ENCODE measurements at regions not wholly inside any gene's neighbourhood (a gene's known extent, or its start where the extent isn't known, plus 50 kb on each side); places are given as distances from the start of the nearest gene placed in this dataset.
"Not testable (repeated sequence)": the region's sequence is repeated elsewhere in the genome, so short reads cannot be mapped to it uniquely, and the experiment has no call there.

DNA sequence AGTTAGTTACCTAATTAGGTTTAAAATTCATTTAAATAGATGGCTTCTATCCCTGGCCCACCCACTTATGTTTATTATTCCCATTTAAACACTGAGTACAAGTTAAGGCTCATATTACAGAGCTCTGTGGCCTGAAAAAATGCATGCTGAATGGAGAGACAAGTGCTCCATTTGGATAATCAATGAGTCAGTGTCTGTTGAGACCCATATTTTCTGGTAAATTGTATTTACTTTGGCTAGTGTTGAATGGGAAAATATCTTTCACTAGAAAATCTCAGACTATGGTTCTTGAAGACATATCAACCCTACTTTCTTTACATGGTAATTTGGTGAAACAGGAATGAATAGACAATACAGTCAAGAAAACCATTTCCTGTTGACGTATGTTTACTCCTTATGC is 356.0 kb downstream of the S1PR1 start:
- no peak for DNase-seq

DNA sequence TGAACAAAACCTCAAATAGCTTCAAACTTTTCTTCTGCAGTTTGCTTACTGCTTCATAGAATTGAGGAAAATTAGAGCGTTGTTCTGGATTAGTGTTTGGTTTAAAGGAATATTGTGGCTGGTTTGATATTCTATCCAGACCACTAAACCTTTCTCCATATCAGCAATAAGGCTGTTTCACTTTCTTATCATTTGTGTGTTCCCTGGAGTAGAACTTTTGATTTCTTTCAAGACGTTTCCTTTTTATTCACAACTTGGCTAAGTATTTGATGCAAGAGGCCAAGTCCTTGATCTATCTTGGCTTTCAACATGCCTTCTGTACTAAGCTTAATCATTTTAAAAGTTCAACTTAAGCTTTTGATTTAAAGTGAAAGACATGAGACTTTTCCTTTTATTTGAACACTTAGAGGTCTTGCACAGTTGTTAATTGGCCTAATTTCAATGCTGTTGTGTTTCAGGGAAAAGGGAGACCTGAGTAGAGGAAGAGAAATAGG is 359.1 kb downstream of the S1PR1 start:
- DNase-seq: no peak

DNA sequence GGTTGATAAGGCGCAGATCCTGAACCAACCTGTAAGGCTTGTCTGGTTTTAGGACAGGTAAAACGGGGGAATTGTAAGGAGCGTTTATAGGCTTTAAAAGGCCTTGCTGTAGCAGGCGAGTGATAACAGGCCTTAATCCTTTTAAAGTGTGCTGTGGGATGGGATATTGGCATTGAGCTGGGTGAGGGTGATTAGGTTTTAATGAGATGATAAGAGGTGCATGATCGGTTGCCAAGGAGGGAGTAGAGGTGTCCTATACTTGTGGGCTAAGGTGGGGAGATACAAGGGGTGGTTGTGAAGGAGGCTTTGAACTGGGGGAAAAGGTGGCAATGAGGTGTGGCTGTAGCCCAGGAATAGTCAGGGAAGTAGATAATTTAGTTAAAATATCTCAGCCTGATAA is 363.8 kb downstream of the S1PR1 start:
- DNase-seq: not testable (repeated sequence)

DNA sequence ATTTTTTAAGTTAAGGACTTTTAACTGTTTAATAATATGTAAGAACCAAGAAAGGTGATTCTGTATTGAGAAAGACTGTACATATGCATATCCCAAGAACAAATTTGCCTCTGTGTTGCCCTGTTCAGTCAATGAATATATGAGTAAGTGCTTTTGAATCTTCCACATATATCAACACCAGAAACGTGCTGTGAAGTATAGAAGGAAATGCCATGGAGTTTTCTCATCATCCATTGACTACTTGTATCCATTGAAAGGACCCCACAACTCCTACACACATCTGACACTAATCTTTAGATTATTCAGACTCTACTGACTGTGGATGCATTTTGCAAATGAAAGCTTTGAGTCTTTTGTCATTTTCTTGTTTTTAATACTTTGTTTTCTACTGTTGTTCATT is 366.9 kb downstream of the S1PR1 start:
- no peak for DNase-seq

DNA sequence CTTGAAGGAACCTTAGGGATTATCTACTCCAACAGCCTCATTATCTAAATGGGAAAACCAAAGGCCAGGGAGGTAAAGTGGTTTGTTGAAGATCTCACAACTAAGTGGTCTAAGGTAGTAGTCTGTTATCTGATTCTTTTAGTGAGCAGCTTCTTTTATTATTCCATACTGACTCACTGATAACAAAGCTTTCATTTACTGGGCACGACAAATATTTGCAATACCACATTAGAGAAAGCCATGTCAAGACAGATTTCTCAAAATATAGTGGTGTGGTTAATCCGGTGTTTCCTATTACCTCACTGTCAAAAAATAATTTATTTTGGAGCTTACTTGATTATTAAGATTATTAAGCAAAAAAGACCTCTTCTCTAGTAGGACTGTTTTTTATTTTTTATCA is 369.1 kb downstream of the S1PR1 start:
- DNase-seq: no peak

DNA sequence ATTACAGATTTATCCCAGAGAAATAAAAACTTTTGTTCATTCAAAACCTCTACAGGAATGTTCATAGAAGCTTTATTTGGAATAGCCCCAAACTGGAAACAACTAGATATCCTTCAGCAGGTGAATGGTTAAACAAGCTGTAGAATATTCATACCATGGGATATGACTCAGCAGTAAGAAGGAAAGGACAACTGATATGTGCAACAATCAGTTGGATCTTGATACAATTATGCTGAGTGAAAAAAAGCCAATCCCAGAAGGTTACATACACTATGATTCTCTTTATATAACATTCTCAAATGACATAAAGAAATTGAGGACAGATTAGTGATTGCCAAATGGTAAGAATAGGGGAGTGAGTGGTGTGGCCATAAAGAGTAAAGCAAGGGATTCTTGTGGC is 376.7 kb downstream of the S1PR1 start:
- no peak for DNase-seq

DNA sequence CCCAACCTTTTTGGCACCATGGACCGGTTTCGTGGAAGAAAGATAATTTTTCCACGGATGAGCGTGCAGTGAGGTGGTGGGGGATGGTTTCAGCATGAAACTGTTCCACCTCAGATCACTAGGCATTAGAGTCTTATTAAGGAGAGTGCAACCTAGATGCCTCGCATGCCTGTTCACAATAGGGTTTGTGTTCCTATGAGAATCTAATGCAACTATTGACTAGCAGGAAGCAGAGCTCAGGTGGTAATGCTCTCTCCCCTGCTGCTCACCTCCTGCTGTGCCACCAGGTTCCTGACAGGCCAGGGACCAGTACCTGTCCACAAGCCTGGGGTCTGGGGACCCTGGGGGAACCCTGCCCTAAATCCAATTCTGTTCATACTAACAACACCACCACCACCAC is 377.8 kb downstream of the OLFM3 start:
- DNase-seq: no peak

DNA sequence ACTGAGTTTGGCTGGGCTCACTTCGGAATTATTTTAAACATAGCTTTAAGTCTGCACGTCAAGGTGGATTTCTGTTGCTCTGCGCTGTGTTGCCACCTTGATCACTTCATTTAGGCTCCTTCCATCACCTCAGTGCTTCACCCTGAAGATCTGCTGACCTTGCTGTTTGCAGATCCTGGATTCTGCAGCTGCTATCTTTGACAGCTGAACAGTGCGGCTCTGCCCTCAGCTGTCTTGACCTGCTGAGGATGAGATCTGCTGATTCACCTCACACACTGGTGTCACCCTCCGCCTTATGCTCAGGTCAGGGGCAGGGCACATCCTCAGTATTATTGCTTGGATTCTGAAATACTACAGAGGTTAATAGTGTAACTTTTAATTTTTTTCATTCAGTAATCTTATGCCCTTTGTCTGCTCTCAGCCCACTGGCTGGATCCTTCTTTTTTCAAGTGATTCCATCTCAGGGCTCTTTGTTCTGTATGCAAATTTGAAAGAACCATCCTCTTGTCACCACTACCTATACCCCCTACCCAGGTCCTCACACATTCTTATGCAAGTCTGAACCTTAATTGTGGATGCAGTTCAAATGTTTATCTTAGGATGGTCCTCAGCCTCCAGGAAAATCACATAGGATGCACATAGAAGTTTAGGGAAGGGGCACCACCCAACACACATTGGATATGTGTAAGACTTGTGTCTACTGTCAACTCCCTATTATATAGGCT is 364.0 kb downstream of the OLFM3 start:
- DNase-seq: no peak

DNA sequence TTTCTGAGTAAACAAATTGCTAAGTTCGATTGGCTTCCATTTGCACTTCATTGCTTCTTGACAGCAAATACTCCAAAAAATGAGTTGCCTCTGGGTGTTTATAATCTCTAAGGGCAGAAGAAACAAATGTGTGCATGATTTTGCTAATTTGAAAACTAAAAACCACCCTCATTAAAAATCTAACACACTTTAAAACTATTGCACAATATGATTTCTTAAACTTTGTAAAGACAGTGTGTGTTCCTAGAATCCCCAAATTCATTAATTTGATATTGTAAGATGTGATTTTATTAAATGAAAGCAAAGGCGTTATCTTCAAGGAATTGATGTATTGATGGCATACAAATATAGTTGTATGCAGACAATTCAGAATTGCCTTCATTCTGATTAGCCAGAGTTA is 350.9 kb downstream of the OLFM3 start:
- DNase-seq: no peak

DNA sequence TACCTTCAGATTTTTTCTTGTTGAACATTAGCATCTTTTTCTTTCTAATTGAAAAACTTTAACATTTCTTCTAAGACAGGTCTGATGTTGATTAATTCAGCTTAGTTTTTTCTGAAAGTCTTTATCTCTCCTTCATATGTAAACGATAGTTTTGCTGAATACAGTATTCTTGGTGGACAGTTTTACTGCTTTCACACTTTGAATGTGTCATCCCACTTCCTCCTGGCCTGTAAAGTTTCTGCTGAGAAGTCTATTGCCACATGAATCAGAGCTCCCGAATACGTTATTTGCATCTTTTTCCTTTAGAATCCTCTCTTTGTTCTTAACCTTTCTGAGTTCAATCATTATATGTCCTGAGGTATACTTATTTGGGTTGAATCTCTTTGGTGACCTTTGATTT is 344.2 kb downstream of the OLFM3 start:
- DNase-seq: no peak

DNA sequence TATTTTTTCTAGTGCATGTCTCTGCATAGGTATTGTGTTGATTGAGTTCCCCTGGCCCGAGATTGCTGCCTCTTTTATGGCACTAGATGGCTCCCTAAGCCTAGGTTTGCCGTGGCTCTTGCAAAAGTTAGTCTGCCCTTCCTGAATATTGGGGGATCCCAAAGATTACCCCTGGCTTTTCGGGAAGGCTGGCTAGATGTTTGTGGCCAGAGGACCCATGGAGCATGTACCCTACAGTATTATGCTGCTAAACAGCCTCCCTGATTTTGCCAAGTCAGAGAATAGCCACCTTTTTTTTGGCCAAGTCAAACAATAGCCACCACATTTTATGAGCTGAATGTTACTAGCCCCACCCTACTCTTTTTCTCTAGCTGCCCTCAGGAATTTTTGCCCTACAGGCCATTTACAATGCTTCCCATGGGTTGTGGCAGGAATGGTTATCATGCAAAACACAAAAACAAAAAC is 343.2 kb downstream of the OLFM3 start:
- DNase-seq: no peak

DNA sequence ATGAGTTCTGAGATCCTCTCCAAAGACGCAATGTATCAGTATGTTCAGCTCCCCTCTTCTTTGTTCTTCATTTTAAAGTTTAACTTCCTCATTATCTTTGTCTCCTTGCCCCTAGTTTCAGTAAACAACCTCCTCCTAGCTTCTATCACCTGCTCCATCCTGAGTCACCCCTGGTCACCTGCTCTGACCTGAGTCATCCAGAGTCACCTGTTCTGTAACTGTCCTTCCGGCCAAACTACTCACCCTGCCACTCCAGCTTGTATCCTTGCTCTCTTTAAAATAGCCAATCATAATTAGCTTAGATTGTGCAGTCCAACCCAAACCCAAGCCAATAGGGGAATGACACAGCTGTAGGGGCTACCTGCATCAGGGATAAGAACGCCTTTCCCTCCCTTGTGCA is 332.0 kb downstream of the OLFM3 start:
- no peak for DNase-seq

DNA sequence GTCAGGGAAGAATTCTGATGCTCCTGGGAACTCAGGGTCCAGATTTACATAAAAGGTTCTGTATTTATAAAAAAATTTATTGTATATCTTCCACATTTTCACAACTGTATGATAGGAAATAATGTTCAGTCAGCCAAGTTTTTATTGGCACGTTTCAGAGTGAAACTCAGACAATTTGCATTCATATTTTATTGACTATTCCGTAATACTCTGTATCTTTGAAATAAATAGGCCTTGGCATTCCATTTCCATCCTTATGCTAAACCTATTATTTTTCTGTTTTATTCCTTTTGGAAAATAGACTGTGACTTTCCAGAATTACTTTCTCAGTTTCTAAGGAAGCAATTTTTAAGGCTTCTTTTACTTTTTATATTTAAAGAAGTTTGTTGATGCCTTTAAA is 329.0 kb downstream of the OLFM3 start:
- no peak for DNase-seq

DNA sequence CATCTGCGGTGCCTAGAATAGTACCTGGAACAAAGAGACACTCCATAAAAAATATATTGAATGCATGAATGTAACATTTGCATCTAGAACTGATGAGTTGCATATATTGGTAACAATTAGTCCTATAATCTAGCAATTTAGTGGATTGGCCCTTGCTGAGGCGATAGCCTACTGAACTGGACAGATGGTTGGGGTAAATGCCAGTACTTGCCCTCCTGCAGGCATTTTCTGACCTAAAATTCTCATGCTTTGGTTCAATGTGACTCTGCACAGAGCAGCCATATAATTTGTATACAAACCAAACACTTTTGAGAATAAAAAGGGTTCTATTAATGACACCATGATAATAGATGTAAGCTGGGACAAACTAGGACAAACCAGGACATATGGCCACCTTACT is 313.6 kb downstream of the OLFM3 start:
- no peak for DNase-seq

DNA sequence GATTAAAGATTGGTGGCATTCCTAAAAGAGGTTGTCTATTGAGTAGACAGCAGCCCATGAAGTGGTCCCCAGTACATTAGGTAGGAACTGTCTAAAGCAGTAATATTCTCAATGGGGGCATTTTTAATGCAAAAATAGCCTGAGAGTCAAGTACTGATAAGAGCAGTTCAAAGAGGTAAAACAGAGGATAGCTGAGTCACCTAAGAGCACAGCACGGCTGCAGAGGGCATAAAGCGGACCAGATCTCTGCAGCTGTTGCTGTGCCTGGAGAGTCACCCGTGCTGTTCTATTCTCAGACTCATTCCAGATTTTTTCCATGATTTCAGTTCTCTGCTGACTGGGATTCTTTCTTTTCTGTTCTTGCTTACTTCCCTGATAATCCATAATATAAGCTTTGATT is 313.2 kb downstream of the OLFM3 start:
- no peak for DNase-seq

DNA sequence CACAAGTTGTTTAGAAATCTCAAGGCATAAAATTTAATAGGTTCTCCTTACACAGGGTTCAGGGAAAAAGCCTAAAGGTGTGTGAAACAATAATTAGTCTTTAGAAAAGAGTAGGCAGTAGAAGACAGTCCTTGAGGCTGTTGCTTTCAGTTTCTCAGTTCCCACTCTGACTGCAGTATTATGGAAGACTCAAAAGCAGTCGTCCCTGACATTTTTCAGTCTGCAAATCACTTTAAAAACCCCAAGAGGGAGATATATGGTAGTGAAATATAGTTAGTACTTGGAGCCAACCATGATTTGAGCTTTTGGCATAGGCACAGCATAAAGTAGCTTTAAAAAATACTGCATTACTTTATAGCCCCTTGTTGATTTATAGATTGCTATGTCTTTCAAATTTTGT is 299.7 kb downstream of the OLFM3 start:
- DNase-seq: no peak

DNA sequence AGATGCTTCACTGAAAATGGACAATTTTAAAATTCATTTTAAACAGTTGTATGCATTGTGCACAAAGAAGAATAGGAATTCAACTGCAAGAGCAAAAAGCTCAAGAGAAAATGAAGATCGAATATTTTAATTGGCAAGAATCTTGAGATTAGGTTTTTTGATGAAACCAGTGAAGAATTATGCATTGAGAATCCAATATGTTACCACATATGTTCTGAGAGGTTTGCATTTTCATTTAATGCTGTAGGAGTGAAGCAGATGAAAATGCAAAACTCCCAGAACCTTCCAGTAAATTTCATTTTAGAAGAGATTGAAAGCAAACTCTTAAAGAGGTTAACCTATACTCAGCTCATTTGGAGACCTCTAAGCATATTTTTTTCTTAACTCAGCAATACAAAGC is 298.0 kb downstream of the OLFM3 start:
- DNase-seq: no peak

DNA sequence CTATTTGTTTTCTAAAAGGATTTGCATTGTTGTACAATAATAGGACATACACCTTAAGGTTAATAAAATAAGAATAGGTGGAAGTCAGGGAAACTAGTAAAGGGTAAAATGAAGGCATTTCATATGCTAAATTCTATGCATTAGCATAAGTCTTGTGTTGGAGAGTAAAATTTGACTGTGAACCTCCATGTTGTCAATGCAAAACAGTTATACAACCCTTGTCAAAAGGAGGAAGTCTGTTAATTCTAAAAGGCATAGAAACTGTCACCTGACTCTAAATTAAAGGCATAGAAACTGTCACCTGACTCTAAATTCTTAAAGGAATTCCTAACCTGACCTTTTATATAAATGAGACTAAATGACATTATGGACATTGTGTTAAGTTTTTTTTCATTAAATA is 291.8 kb downstream of the OLFM3 start:
- no peak for DNase-seq

DNA sequence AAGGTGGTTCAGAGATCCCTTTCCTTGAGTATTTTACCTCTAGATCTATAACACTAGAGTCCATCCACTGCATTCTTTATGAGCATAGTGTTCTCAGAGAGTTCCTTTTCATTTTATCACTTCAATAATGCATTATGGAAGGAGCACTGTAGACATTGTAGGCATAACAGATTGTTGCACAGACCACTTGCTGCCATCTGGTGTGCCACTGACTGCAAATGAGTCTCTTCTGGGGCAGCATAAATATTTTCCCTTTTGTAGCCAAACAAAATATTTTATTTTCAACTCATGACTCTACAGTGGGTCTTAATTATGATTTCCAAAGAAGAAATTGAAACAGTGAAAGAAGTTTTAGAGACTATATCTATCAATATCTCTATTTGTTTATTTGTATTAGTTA is 290.4 kb downstream of the OLFM3 start:
- DNase-seq: no peak

DNA sequence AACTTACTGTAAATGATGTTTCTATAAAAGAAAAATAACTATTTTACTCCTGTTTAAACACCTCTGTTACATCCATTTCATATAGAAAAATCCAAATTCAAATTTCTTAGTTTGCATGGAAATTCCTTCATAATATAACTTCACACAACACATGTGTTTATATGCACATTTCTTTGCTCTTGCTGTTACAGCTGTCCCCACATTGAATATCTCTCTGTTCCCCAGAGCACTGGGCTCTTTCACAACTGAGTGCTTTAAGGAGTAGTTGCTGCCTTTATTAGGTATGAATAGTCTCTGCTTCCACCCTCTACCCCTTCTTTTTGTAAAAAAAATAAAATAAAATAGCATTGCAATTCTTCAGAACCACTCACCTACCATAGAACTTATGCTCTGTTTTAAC is 287.0 kb downstream of the OLFM3 start:
- DNase-seq: no peak

DNA sequence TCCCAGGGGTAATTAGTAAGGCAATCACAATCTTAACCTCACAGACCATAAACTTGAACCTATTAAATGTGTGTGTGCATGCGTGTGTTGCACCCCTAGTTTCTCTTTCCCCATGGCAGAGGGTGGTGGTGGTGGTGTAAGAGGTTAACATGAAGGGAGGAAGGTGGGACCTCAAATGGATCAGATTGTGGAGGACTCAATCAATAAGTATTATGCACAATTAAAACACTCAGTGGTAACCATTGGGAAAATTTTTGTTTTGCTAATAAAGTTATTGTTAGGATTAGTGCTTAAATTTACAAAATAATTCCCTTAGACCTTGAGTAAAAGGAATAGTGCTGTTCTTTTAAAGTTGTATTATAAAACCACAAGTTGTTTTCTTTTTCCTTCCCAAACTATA is 283.0 kb downstream of the OLFM3 start:
- no peak for DNase-seq

DNA sequence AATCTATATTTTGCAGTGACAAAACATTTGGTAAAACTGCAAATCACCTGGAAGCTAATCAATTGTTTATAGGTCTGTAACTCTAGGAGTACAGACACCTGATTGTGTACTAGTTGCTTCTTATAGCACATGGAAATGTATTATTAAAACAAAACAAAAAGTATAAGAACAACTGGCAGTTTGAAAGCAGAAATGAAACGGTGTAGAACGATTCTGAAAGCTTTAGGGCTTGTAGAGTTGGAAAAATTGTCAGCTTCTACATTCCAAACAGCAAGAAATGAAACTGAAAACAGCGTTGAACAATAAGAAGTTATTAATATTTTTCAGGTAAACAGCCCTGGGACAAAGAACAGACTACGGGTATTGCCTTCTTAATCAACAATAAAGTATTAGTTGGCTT is 273.3 kb downstream of the OLFM3 start:
- DNase-seq: no peak

DNA sequence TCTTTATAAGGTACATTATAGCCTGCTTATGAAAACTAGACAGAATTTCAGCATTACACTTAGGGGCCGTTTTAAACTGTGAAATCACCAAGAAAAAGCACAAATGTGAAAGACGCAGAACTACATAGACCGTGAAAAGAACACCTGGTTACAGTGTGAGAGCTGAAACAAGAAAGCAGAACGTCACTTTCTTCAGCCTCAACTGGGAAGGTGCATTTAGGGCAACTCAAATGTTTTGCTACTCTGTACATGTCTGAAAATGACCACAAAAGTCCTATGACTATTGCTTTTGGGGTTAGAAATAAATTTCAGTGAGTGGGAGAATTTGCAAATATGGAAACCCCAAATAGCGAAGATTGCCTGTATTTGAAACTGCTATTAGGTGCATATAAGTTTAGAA is 268.7 kb downstream of the OLFM3 start:
- no peak for DNase-seq

DNA sequence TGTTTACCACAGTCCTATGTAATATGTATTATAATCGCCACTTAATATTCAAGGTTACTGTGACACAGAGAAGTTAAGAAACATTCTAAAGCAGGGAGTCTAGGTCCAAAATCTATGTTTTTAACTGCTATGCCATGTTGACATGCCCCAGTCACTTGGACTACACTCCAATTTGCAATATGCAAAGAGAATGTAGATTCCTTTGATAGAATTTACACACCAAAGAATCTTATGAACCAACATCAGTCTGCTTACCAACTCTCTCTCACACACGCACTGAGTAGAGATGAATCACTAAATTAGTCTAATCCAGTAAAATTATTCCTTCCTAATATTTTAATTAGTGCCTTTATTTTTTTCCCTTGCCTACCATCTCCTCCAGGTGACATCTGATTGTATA is 266.2 kb downstream of the OLFM3 start:
- no peak for DNase-seq

DNA sequence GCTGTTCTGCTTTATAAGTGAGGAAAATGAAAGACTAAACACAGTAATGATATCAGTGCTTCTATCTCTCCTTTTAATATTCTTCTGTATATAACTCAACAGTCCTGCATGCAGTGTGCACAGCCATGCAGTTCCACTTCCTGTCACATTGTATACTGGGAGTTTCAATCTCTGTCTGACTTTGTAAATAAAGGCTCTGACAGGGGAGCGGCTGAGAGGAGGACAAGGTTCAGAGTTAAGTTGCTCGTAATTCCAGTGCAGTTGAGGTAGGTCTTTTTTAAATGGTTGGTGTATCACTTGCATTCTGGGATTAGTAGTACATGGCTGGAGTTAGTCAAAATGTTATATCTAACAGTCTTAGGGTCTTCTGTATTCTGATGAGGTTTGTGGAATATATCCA is 264.5 kb downstream of the OLFM3 start:
- no peak for DNase-seq

Data from NCI-H2227 treated with DMSO at 0.1 percent for 48 hours (cell line).